H1 (cell line): ENCODE measurements at regions not wholly inside any gene's neighbourhood (a gene's known extent, or its start where the extent isn't known, plus 50 kb on each side); places are given as distances from the start of the nearest gene placed in this dataset.

ENCODE experiments used
- CTCF ChIA-PET: fragments of 300-600 bp; sonication (Branson Sonifier 250); formaldehyde crosslinking; loops from one replicate; lab custom pipeline; 2021; ENCODE audit not compliant: partially characterized antibody; lab: Charles Lee
- POLR2A ChIA-PET: fragments of 300-600 bp; sonication (Branson Sonifier 250); formaldehyde crosslinking; loops from one replicate; lab custom pipeline; 2021; ENCODE audit warnings: inconsistent platforms; ENCODE audit not compliant: partially characterized antibody; lab: Charles Lee
- DNase-seq, 2 experiments: peaks; one replicate each; pipeline versions ENCODE4 v3.0.0 to v3.0.0-alpha.2; 2010 to 2022; ENCODE audit warnings: low spot score in 2 of 2, low read depth in 1 of 2, mixed read lengths in 1 of 2
- FAIRE-seq: peaks from 2 replicates; lab custom pipeline; 2011; peaks lifted over from hg19 to GRCh38; lab: Jason Lieb, UNC
- H2AFZ ChIP-seq: 2 replicates; pipeline ENCODE4 v1.8.1; 2012; ENCODE audit warnings: low read length, inconsistent platforms
- H2AK5ac ChIP-seq: 2 replicates; pipeline ENCODE4 v1.6.1; 2013; ENCODE audit warnings: low read depth, low read length
- H2BK120ac ChIP-seq: replicated peaks from 2 replicates; pipeline ENCODE3; 2013; ENCODE audit warnings: low read depth, low read length, inconsistent platforms
- H2BK12ac ChIP-seq: 2 replicates; pipeline ENCODE4 v1.6.1; 2013; ENCODE audit warnings: low read depth, low read length
- H2BK15ac ChIP-seq: 2 replicates; pipeline ENCODE4 v1.6.1; 2013; ENCODE audit warnings: low read length
- H2BK20ac ChIP-seq: 2 replicates; pipeline ENCODE4 v1.6.1; 2013; ENCODE audit warnings: low read length
- H2BK5ac ChIP-seq: 2 replicates; pipeline ENCODE4 v1.6.1; 2013; ENCODE audit warnings: low read depth, low read length
- H3K14ac ChIP-seq: 2 replicates; pipeline ENCODE4 v1.6.1; 2013; ENCODE audit warnings: inconsistent platforms; ENCODE audit not compliant: insufficient read length
- H3K18ac ChIP-seq: 2 replicates; pipeline ENCODE4 v1.6.1; 2013; ENCODE audit warnings: low read length; ENCODE audit errors: extremely low read depth
- H3K23ac ChIP-seq: 2 replicates; pipeline ENCODE4 v1.6.1; 2013; ENCODE audit warnings: inconsistent platforms; ENCODE audit not compliant: insufficient read length
- H3K23me2 ChIP-seq: 2 replicates; pipeline ENCODE4 v1.6.1; 2013; ENCODE audit warnings: low read depth, low read length
- H3K27ac ChIP-seq: 2 replicates; pipeline ENCODE4 v1.6.1; 2011; ENCODE audit warnings: low read depth, low read length, inconsistent platforms
- H3K27me3 ChIP-seq, 4 experiments: replicated peaks in 1 of 4; 1 replicate in 1 of 4; 2 replicates in 3 of 4; pipeline versions ENCODE4 v1.6.1 to v1.8.1; 2011 to 2013; ENCODE audit warnings: low read length in 3 of 4, mild to moderate bottlenecking in 3 of 4, inconsistent platforms in 2 of 4, mixed read lengths in 2 of 4, moderate library complexity in 1 of 4; ENCODE audit not compliant: control insufficient read depth in 3 of 4, insufficient read depth in 3 of 4; ENCODE audit errors: extremely low read depth in 1 of 4
- H3K36me3 ChIP-seq, 4 experiments: 2 replicates each; pipeline versions ENCODE4 v1.6.1 to v1.8.1; 2011 to 2013; ENCODE audit warnings: mild to moderate bottlenecking in 4 of 4, low read length in 3 of 4, moderate library complexity in 2 of 4, control low read depth in 1 of 4, inconsistent platforms in 1 of 4; ENCODE audit not compliant: insufficient read depth in 4 of 4, control insufficient read depth in 2 of 4
- H3K4ac ChIP-seq: replicated peaks from 2 replicates; pipeline ENCODE3; 2013; ENCODE audit warnings: low read length, low read depth, mixed read lengths, inconsistent platforms; ENCODE audit not compliant: insufficient read length
- H3K4me1 ChIP-seq, 4 experiments: replicated peaks in 1 of 4; 1 replicate in 1 of 4; 2 replicates in 3 of 4; pipeline versions ENCODE4 v1.6.1 to v1.8.1; 2011 to 2013; ENCODE audit warnings: low read length in 3 of 4, inconsistent platforms in 2 of 4, mixed read lengths in 1 of 4; ENCODE audit not compliant: insufficient read depth in 4 of 4, control insufficient read depth in 3 of 4
- H3K4me2 ChIP-seq, 2 experiments: 2 replicates each; pipeline versions ENCODE4 v1.6.1 to v1.8.1; 2011 to 2013; ENCODE audit warnings: low read depth in 2 of 2, low read length in 2 of 2, control low read depth in 1 of 2, inconsistent platforms in 1 of 2, mild to moderate bottlenecking in 1 of 2; ENCODE audit not compliant: insufficient read depth in 1 of 2
- H3K4me3 ChIP-seq, 4 experiments: fragments of 200-600, 300-600 bp in 1 of 4; sonication (generic), shearing (Covaris generic), sonication (Bioruptor Twin) in 1 of 4; 2 replicates each; pipeline versions ENCODE4 v1.5.1 to v1.8.1; 2011 to 2016; ENCODE audit warnings: low read length in 4 of 4, low read depth in 3 of 4, control low read depth in 2 of 4, inconsistent platforms in 2 of 4, mild to moderate bottlenecking in 2 of 4, mixed read lengths in 1 of 4, moderate library complexity in 1 of 4; ENCODE audit not compliant: insufficient read depth in 2 of 4; ENCODE audit errors: extremely low read depth in 1 of 4
- H3K56ac ChIP-seq: replicated peaks from 2 replicates; pipeline ENCODE3; 2013; ENCODE audit warnings: low read depth, mild to moderate bottlenecking, mixed read lengths, low read length, inconsistent platforms; ENCODE audit not compliant: insufficient read length
- H3K79me1 ChIP-seq: 2 replicates; pipeline ENCODE4 v1.6.1; 2013; ENCODE audit warnings: low read depth, low read length, control low read depth
- H3K79me2 ChIP-seq, 2 experiments: 2 replicates each; pipeline versions ENCODE4 v1.6.1 to v1.8.1; 2012 to 2013; ENCODE audit warnings: low read length in 2 of 2, mild to moderate bottlenecking in 2 of 2, inconsistent platforms in 1 of 2; ENCODE audit not compliant: insufficient read depth in 2 of 2, control insufficient read depth in 1 of 2
- H3K9ac ChIP-seq, 4 experiments: replicated peaks in 1 of 4; 1 replicate in 1 of 4; 2 replicates in 3 of 4; pipeline versions ENCODE4 v1.6.1 to v1.8.1; 2011 to 2013; ENCODE audit warnings: low read depth in 3 of 4, low read length in 3 of 4, control low read depth in 2 of 4, mild to moderate bottlenecking in 2 of 4, moderate library complexity in 2 of 4, inconsistent platforms in 1 of 4; ENCODE audit errors: extremely low read depth in 1 of 4
- H3K9me3 ChIP-seq, 2 experiments: 2 replicates each; pipeline versions ENCODE4 v1.6.1 to v1.8.1; 2012 to 2013; ENCODE audit warnings: mild to moderate bottlenecking in 2 of 2, moderate library complexity in 2 of 2, control low read depth in 1 of 2, inconsistent platforms in 1 of 2, low read depth in 1 of 2, low read length in 1 of 2, mixed read lengths in 1 of 2; ENCODE audit not compliant: insufficient read depth in 2 of 2
- H4K20me1 ChIP-seq, 2 experiments: replicated peaks in 1 of 2; 2 replicates each; pipeline versions ENCODE3 to v1.8.1; 2011 to 2013; ENCODE audit warnings: inconsistent platforms in 2 of 2, low read length in 2 of 2, mild to moderate bottlenecking in 1 of 2; ENCODE audit not compliant: insufficient read depth in 2 of 2, control insufficient read depth in 1 of 2
- H4K5ac ChIP-seq: 2 replicates; pipeline ENCODE4 v1.6.1; 2013; ENCODE audit warnings: low read length, low read depth, mixed read lengths, inconsistent platforms; ENCODE audit not compliant: insufficient read length
- H4K8ac ChIP-seq: 2 replicates; pipeline ENCODE4 v1.8.0; 2013; ENCODE audit warnings: mild to moderate bottlenecking, moderate library complexity, low read length, inconsistent platforms; ENCODE audit not compliant: insufficient read depth; ENCODE audit errors: extremely low read depth
- H4K91ac ChIP-seq: replicated peaks from 2 replicates; pipeline ENCODE3; 2013; ENCODE audit warnings: low read length, mixed read lengths, inconsistent platforms; ENCODE audit not compliant: insufficient read length
- CREB1 ChIP-seq: IDR thresholded peaks from 2 replicates; pipeline ENCODE4 v1.6.1; 2012; ENCODE audit warnings: inconsistent platforms
- CTBP2 ChIP-seq: IDR thresholded peaks from 2 replicates; pipeline ENCODE4 v1.7.0; 2011; ENCODE audit warnings: borderline replicate concordance, mild to moderate bottlenecking, moderate library complexity, mixed read lengths, low read length; ENCODE audit not compliant: insufficient read depth, insufficient read length
- EP300 ChIP-seq, 2 experiments: IDR thresholded peaks; 1 replicate in 1 of 2; 2 replicates in 1 of 2; pipeline ENCODE4 v1.6.1; 2011 to 2012; ENCODE audit warnings: low read depth in 2 of 2, low read length in 2 of 2, mild to moderate bottlenecking in 2 of 2, borderline replicate concordance in 1 of 2, inconsistent platforms in 1 of 2, moderate library complexity in 1 of 2
- EZH2 ChIP-seq: fragments of 200-600 bp; sonication (generic); IDR thresholded peaks from 2 replicates; pipeline ENCODE4 v1.7.1; 2012; ENCODE audit warnings: low read depth, mild to moderate bottlenecking, moderate library complexity, low read length, inconsistent platforms; ENCODE audit not compliant: severe bottlenecking
- GABPA ChIP-seq: IDR thresholded peaks from 2 replicates; pipeline ENCODE4 v1.6.1; 2011; ENCODE audit warnings: mild to moderate bottlenecking, low read length, moderate library complexity, borderline replicate concordance; ENCODE audit not compliant: insufficient read depth
- GTF2F1 ChIP-seq: IDR thresholded peaks from 2 replicates; pipeline ENCODE4 v1.6.1; 2012; ENCODE audit warnings: low read depth, low read length, improper control_type of control experiment, borderline replicate concordance
- JUND ChIP-seq: IDR thresholded peaks from 2 replicates; pipeline ENCODE4 v1.6.1; 2011; ENCODE audit warnings: mild to moderate bottlenecking, improper control_type of control experiment, low read length
- KDM5A ChIP-seq: fragments of 200-600 bp; IDR thresholded peaks from 2 replicates; pipeline ENCODE4 v1.7.1; 2012; ENCODE audit warnings: mild to moderate bottlenecking, low read length, inconsistent platforms, mixed read lengths
- NRF1 ChIP-seq: IDR thresholded peaks from 2 replicates; pipeline ENCODE4 v1.6.1; 2011; ENCODE audit warnings: mild to moderate bottlenecking, low read depth, low read length, improper control_type of control experiment
- PHF8 ChIP-seq: fragments of 200-600 bp; sonication (generic); conservative IDR thresholded peaks from 2 replicates; pipeline ENCODE4 v1.7.1; 2012; ENCODE audit warnings: low read depth, mild to moderate bottlenecking, inconsistent platforms, low read length, moderate library complexity
- POLR2AphosphoS5 ChIP-seq: IDR thresholded peaks from 2 replicates; pipeline ENCODE4 v1.6.1; 2011; ENCODE audit warnings: low read depth, low read length
- SIN3A ChIP-seq, 2 experiments: IDR thresholded peaks in 1 of 2; conservative IDR thresholded peaks in 1 of 2; 2 replicates each; pipeline ENCODE4 v1.6.1; 2011 to 2012; ENCODE audit warnings: low read length in 2 of 2, improper control_type of control experiment in 1 of 2, low read depth in 1 of 2, mild to moderate bottlenecking in 1 of 2
- SRF ChIP-seq: IDR thresholded peaks from 2 replicates; pipeline ENCODE4 v1.6.1; 2011; ENCODE audit warnings: mild to moderate bottlenecking, low read depth, low read length, moderate library complexity
- SUZ12 ChIP-seq: fragments of 200-600 bp; sonication (generic); IDR thresholded peaks from 2 replicates; pipeline ENCODE4 v1.6.1; 2012; ENCODE audit warnings: mild to moderate bottlenecking, inconsistent platforms, low read length, moderate library complexity, mixed read lengths
- YY1 ChIP-seq: IDR thresholded peaks from 2 replicates; pipeline ENCODE4 v1.6.1; 2011; ENCODE audit warnings: low read depth, mild to moderate bottlenecking, low read length

DNA sequence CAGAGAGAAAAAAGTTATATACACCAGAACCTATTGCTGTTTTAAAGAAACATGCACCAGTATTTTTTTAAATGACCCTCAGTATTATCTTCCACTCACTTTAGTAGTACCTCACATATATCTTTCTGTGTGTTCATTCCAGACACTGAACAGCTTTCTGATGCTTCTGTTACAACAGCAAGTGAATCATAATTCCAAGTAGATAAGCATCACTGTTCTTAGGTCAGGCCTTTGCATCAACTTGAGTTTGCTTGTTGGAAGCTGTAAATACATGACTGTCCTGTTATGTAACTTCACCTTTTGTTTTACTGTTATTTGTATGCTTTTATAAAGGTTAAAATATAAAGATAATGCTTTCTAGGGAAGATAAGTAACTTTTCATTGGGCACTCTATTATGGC lies 184.4 kb downstream of the ISL1 start:
- no peak overlapping the region for H2BK120ac ChIP-seq
- H3K18ac ChIP-seq = no peak overlapping the region
- H2AK5ac ChIP-seq = no peak overlapping the region
- H3K4me3 ChIP-seq = no peak overlapping the region
- no peak overlapping the region for H3K4me2 ChIP-seq
- H3K23me2 ChIP-seq = no peaks in the 10 kb centered on the region
- H2BK5ac ChIP-seq = no peak overlapping the region
- no peak overlapping the region for H2BK20ac ChIP-seq
- no peak overlapping the region for H3K4ac ChIP-seq
- no peaks in the 10 kb centered on the region for H3K79me2 ChIP-seq
- H4K91ac ChIP-seq = no peak overlapping the region
- no peak overlapping the region for H3K56ac ChIP-seq
- no peaks in the 10 kb centered on the region for H3K36me3 ChIP-seq
- no peak overlapping the region for H4K8ac ChIP-seq
- FAIRE-seq (no peak), DNase-seq (no peak)
- H3K23ac ChIP-seq = no peak overlapping the region
- H2BK12ac ChIP-seq = no peak overlapping the region
- H3K27me3 ChIP-seq = no peaks in the 10 kb centered on the region
- H4K5ac ChIP-seq = no peak overlapping the region
- ChIA-PET POLR2A (no interaction called here), CTCF (interaction anchor here (0.7 kb wide), 1 partner anchor 112 kb away, joined by 3 read pairs; no protein-coding TSS in a partner anchor)
- H3K9me3 ChIP-seq = no peaks in the 10 kb centered on the region
- no peak overlapping the region for H2AFZ ChIP-seq
- H3K79me1 ChIP-seq = no peaks in the 10 kb centered on the region
- H3K27ac ChIP-seq = no peak overlapping the region
- no peak overlapping the region for H3K14ac ChIP-seq
- no peak overlapping the region for H3K9ac ChIP-seq
- H4K20me1 ChIP-seq = no peaks in the 10 kb centered on the region
- no peak overlapping the region for H2BK15ac ChIP-seq
- no peaks in the 10 kb centered on the region for H3K4me1 ChIP-seq
- TF ChIP-seq GTF2F1 (no peak), SUZ12 (no peak), SIN3A (conservative IDR thresholded peaks at IDR 0.05 in 1 of 2, IDR thresholded peaks at IDR 0.05 in 1 of 2; ENCODE audit: low read depth in 1 of 2, low read length in 2 of 2) (no peak), PHF8 (no peak), NRF1 (no peak), CREB1 (no peak), SRF (no peak), EZH2 (no peak), CTBP2 (no peak), POLR2AphosphoS5 (no peak), GABPA (no peak), EP300 (IDR thresholded peaks at IDR 0.05; ENCODE audit: borderline replicate concordance in 1 of 2, low read depth in 2 of 2, low read length in 2 of 2) (no peak), JUND (no peak), KDM5A (no peak), YY1 (no peak)
